GM10266 (cell line): ENCODE measurements at regions not wholly inside any gene's neighbourhood (a gene's known extent, or its start where the extent isn't known, plus 50 kb on each side); places are given as distances from the start of the nearest gene placed in this dataset.

Experiments used
- DNase-seq: peaks from one replicate; pipeline ENCODE4 v3.0.0; 2012; ENCODE audit errors: extremely low spot score
- TF ChIP-seq, protein P1 (sequence below): IDR thresholded peaks from 2 replicates; pipeline ENCODE4 v1.5.1; 2012; ENCODE audit warnings: mild to moderate bottlenecking, low read depth; ENCODE audit not compliant: control insufficient read depth, insufficient read depth; ENCODE audit errors: missing control alignments

DNA sequence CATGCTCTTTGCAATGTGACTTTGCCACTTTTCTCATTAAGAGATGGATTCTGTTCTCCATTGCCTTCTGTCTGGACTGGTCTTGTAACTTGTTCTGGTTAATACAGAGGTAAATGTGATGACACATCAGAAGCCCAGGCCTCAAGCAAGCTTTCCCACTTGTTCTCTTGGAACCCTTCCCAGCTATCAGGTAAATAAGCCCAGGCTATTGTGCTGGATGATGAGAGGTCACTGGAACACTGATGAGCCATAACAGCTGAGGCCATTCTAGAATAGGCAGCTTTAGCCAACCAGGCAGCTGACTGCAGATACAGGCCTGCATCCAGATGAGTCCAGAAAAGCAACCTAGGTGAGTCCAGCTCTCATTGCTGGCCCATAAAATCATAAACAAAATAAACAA, 1007.0 kb upstream of the ACVR2A start:
- TF ChIP-seq, protein P1, sequence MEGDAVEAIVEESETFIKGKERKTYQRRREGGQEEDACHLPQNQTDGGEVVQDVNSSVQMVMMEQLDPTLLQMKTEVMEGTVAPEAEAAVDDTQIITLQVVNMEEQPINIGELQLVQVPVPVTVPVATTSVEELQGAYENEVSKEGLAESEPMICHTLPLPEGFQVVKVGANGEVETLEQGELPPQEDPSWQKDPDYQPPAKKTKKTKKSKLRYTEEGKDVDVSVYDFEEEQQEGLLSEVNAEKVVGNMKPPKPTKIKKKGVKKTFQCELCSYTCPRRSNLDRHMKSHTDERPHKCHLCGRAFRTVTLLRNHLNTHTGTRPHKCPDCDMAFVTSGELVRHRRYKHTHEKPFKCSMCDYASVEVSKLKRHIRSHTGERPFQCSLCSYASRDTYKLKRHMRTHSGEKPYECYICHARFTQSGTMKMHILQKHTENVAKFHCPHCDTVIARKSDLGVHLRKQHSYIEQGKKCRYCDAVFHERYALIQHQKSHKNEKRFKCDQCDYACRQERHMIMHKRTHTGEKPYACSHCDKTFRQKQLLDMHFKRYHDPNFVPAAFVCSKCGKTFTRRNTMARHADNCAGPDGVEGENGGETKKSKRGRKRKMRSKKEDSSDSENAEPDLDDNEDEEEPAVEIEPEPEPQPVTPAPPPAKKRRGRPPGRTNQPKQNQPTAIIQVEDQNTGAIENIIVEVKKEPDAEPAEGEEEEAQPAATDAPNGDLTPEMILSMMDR = no peak
- DNase-seq = no peak

DNA sequence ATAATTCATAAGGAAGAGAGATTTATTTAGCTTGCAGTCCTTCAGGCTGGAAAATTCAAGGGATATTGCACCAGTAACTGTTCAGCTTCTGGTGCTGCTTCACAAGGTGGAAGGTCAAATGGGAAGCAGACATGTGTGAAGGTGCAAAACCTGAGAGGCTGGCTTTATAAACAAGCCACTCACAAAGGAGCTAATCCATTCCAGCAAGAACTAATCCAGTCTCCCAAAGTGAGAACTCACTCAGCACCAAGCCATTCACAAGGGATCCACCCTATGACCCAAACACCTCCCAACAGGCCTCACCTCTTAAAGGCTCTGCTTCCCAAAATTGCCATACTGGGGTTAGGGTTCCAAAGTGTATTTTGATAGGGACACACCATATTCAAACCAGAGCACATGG, 1018.4 kb upstream of the ACVR2A start:
- TF ChIP-seq, protein P1 = no peak
- DNase-seq = no peak

DNA sequence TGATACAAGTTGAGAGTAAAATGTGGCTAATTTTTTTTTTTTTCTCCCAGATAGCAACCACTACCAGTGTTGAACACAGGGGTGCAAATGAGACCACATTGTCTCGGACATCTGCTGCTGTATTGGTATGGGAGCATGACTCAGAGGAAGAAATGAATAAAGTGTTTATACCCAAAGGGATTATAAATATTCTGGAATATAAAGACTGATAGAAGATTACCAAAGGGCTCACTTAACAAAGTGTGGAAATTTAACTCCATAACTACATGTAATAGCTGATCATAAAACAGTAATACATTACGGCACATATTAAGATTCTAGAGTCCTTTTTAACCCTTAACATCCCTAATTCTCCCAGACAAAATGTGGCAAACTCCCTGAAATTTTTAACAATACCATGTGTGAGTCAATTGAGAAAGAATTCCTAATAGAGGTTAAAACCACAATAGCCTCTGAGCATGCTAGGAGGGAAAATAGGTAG, 1023.0 kb upstream of the ACVR2A start:
- DNase-seq = no peak
- TF ChIP-seq, protein P1 = no peak

DNA sequence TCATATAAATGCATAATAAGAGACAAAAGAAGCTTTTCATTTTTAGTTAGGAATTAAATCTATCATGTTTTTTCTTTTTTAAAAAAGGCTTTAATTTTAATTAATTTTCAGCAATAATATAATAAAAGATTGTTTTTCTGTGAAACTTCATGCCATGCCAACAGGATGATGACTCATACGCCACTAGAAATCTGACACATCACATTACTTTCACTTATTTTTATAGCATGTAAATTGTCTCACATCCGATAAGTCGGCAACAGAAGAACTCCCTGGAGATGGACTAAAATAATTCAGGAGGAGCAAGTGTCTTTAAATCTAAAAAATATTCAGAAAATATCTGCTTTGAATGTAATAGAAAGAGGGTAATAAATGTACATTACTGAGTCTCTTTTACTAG, 1024.2 kb upstream of the ACVR2A start:
- TF ChIP-seq, protein P1 = no peak
- no peak for DNase-seq

DNA sequence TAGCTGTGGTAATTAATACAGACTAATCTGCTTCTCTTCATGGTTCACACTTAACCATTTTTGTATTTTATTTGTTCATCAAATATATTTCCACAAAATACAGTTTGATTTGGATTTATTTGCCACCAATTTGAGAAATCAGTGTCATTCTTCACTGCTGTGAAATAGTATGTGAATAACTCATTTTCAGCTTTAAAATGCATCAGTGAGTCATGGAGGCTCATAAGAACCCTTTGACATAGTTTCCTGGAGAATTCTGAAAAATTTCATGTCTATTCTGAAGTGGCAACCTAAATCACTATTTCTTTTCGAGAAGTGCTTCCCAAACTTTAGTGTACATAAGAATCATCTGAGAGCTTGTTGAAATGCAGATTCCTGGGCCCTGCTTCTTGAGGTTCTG, 1026.7 kb upstream of the ACVR2A start:
- TF ChIP-seq, protein P1 = no peak
- DNase-seq = no peak

DNA sequence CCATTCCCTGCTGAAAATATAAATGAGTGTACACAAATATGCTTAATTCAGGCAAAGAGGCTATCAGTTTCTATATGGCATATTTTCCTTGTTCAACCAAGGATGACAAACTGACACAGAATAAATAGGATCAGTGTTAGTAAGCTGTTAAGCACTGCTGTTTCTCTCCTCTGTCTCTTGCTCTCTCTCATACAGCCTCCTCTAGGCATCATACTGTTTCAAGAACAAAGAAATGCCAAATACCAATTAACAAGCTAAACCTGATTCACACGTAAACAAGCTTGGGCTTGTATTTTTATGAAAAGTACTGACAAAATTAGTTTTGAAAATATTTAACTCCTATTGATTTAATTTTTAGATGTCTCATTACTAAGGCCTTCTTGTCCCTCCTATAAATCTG, 1027.2 kb upstream of the ACVR2A start:
- no peak for DNase-seq
- TF ChIP-seq, protein P1 = no peak

DNA sequence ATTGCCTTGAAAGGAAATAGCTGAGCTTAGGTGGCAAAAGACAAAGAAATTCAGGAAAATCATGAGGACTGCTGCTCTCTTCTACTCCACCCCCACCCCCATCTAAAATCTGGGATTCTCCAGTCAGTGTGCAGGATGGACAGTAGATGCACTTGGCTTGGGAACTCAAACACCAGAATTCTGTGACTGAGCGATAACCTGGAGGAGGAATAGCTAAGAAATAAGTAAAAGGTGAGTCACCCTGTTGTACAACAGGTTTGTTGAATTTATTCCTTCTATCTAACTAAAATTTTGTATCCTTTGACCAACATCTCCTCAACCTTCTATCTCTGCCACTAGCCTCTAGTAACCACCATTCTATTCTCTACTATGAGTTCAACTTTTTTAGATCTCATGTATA, 1029.9 kb upstream of the ACVR2A start:
- TF ChIP-seq, protein P1 = no peak
- no peak for DNase-seq
